ENCODE measurements at regions not wholly inside any gene's neighbourhood (a gene's known extent, or its start where the extent isn't known, plus 50 kb on each side); places are given as distances from the start of the nearest gene placed in this dataset.

- TF ChIP-seq, protein P1, sequence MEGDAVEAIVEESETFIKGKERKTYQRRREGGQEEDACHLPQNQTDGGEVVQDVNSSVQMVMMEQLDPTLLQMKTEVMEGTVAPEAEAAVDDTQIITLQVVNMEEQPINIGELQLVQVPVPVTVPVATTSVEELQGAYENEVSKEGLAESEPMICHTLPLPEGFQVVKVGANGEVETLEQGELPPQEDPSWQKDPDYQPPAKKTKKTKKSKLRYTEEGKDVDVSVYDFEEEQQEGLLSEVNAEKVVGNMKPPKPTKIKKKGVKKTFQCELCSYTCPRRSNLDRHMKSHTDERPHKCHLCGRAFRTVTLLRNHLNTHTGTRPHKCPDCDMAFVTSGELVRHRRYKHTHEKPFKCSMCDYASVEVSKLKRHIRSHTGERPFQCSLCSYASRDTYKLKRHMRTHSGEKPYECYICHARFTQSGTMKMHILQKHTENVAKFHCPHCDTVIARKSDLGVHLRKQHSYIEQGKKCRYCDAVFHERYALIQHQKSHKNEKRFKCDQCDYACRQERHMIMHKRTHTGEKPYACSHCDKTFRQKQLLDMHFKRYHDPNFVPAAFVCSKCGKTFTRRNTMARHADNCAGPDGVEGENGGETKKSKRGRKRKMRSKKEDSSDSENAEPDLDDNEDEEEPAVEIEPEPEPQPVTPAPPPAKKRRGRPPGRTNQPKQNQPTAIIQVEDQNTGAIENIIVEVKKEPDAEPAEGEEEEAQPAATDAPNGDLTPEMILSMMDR (IDR thresholded peaks at IDR 0.05), result no peak
- no peak for TF ChIP-seq ZFX (IDR thresholded peaks at IDR 0.05; ENCODE audit: borderline replicate concordance)
These were observed 569.9 kb upstream of the CADM1 start for GRCh38 chr11:116073854-116074837.

Data from 22Rv1 (cell line).